SK-N-SH treated with all-trans-retinoic acid at 6 μM for 48 hours (cell line): ENCODE measurements at regions not wholly inside any gene's neighbourhood (a gene's known extent, or its start where the extent isn't known, plus 50 kb on each side); places are given as distances from the start of the nearest gene placed in this dataset.

Experiments
- ATAC-seq: fragments of 200-7000 bp; cut with Tn5 transposase; 3 replicates; pipeline ENCODE4 v1.9.1; 2020; ENCODE audit warnings: mild to moderate bottlenecking, moderate library complexity
- ARNTL ChIP-seq: fragments of 450-650 bp; formaldehyde crosslinking; IDR thresholded peaks from 2 replicates; pipeline ENCODE4 v1.5.0; 2020; ENCODE audit warnings: low read depth, mild to moderate bottlenecking, moderate library complexity, borderline replicate concordance
- BACH2 ChIP-seq: fragments of 250-450 bp; sonication (Bioruptor Pico); IDR thresholded peaks from 2 replicates; pipeline ENCODE4 v1.9.0; 2021; ENCODE audit warnings: mild to moderate bottlenecking, borderline replicate concordance
- CREB5 ChIP-seq: fragments of 250-450 bp; sonication (Bioruptor Pico); IDR thresholded peaks from 2 replicates; pipeline ENCODE4 v1.5.1; 2020; ENCODE audit warnings: low read depth, mild to moderate bottlenecking, moderate library complexity
- CSDC2 ChIP-seq: fragments of 250-450 bp; sonication (Bioruptor Pico); IDR thresholded peaks from 2 replicates; pipeline ENCODE4 v1.5.0; 2020; ENCODE audit warnings: mild to moderate bottlenecking, moderate library complexity
- CSRNP3 ChIP-seq: fragments of 250-450 bp; sonication (Bioruptor Pico); IDR thresholded peaks from 2 replicates; pipeline ENCODE4 v1.5.1; 2021; ENCODE audit warnings: mild to moderate bottlenecking, moderate library complexity
- ESRRG ChIP-seq: fragments of 250-450 bp; sonication (Bioruptor Pico); IDR thresholded peaks from 2 replicates; pipeline ENCODE4 v1.6.1; 2021; ENCODE audit warnings: mild to moderate bottlenecking
- GLIS3 ChIP-seq: fragments of 250-450 bp; sonication (Bioruptor Pico); IDR thresholded peaks from 2 replicates; pipeline ENCODE4 v1.5.0; 2020; ENCODE audit warnings: mild to moderate bottlenecking, moderate library complexity
- ISL1 ChIP-seq: fragments of 250-450 bp; sonication (Bioruptor Pico); IDR thresholded peaks from 2 replicates; pipeline ENCODE4 v2.1.2; 2022; ENCODE audit warnings: mild to moderate bottlenecking, moderate library complexity
- PATZ1 ChIP-seq: fragments of 250-450 bp; sonication (Bioruptor Pico); IDR thresholded peaks from 2 replicates; pipeline ENCODE4 v1.8.0; 2020; ENCODE audit warnings: mild to moderate bottlenecking, moderate library complexity, borderline replicate concordance
- POU6F1 ChIP-seq: fragments of 250-450 bp; sonication (Bioruptor Pico); IDR thresholded peaks from 2 replicates; pipeline ENCODE4 v1.8.0; 2021; ENCODE audit warnings: low read depth, mild to moderate bottlenecking, moderate library complexity, borderline replicate concordance
- PPARA ChIP-seq: fragments of 250-450 bp; sonication (Bioruptor Pico); IDR thresholded peaks from 2 replicates; pipeline ENCODE4 v1.5.0; 2020; ENCODE audit warnings: mild to moderate bottlenecking, borderline replicate concordance
- RARB ChIP-seq: fragments of 250-450 bp; sonication (Bioruptor Pico); IDR thresholded peaks from 2 replicates; pipeline ENCODE4 v1.8.0; 2021; ENCODE audit warnings: mild to moderate bottlenecking, moderate library complexity
- SNAI2 ChIP-seq: fragments of 250-450 bp; sonication (Bioruptor Pico); IDR thresholded peaks from 2 replicates; pipeline ENCODE4 v1.5.0; 2020; ENCODE audit warnings: mild to moderate bottlenecking, moderate library complexity
- TOX ChIP-seq: fragments of 250-450 bp; sonication (Bioruptor Pico); IDR thresholded peaks from 2 replicates; pipeline ENCODE4 v1.8.0; 2021; ENCODE audit warnings: mild to moderate bottlenecking, moderate library complexity, borderline replicate concordance
- TSHZ2 ChIP-seq: fragments of 250-450 bp; sonication (Bioruptor Pico); IDR thresholded peaks from 2 replicates; pipeline ENCODE4 v1.5.0; 2020; ENCODE audit warnings: mild to moderate bottlenecking, moderate library complexity
- ZC3H10 ChIP-seq: fragments of 250-450 bp; sonication (Bioruptor Pico); IDR thresholded peaks from 2 replicates; pipeline ENCODE4 v1.5.1; 2021; ENCODE audit warnings: mild to moderate bottlenecking, moderate library complexity
- ZFP3 ChIP-seq: fragments of 250-450 bp; sonication (Bioruptor Pico); IDR thresholded peaks from 2 replicates; pipeline ENCODE4 v1.5.0; 2020; ENCODE audit warnings: mild to moderate bottlenecking, moderate library complexity
- ZFP30 ChIP-seq: fragments of 450-650 bp; formaldehyde crosslinking; IDR thresholded peaks from 2 replicates; pipeline ENCODE4 v1.5.0; 2022; ENCODE audit warnings: mild to moderate bottlenecking, moderate library complexity
- ZNF565 ChIP-seq: fragments of 450-650 bp; formaldehyde crosslinking; conservative IDR thresholded peaks from 2 replicates; pipeline ENCODE4 v1.5.0; 2020; ENCODE audit warnings: low read depth, mild to moderate bottlenecking, moderate library complexity
- ZNF70 ChIP-seq: fragments of 450-650 bp; formaldehyde crosslinking; IDR thresholded peaks from 2 replicates; pipeline ENCODE4 v1.5.0; 2020; ENCODE audit warnings: mild to moderate bottlenecking, moderate library complexity
- ZNF8 ChIP-seq: fragments of 450-650 bp; formaldehyde crosslinking; IDR thresholded peaks from 2 replicates; pipeline ENCODE4 v1.5.0; 2020; ENCODE audit warnings: mild to moderate bottlenecking, moderate library complexity

- TF ChIP-seq POU6F1 (CRISPR knock-in tag): no peak
- TF ChIP-seq RARB: no peak
- no peak for TF ChIP-seq CSDC2
- TF ChIP-seq ZC3H10: no peak
- no peak for TF ChIP-seq ESRRG
Measured at GRCh38 chr10:125584954-125585353, 98.0 kb downstream of the TEX36 start (continued).

- ATAC-seq: no peak
- no peak for TF ChIP-seq CSRNP3 (CRISPR knock-in tag)
- TF ChIP-seq PATZ1 (CRISPR knock-in tag): no peak
- no peak for TF ChIP-seq CREB5 (CRISPR knock-in tag)
- TF ChIP-seq ARNTL (CRISPR knock-in tag): no peak
- no peak for TF ChIP-seq ZC3H10
- no peak for TF ChIP-seq ZNF8 (CRISPR knock-in tag)
- no peak for TF ChIP-seq TOX (CRISPR knock-in tag)
- no peak for TF ChIP-seq RARB
- no peak for TF ChIP-seq POU6F1 (CRISPR knock-in tag)
- TF ChIP-seq ESRRG: no peak
- TF ChIP-seq TSHZ2: no peak
- TF ChIP-seq BACH2: no peak
- TF ChIP-seq ZNF70 (CRISPR knock-in tag): no peak
- TF ChIP-seq GLIS3: no peak
- no peak for TF ChIP-seq ZFP30 (CRISPR knock-in tag)
- no peak for TF ChIP-seq SNAI2 (CRISPR knock-in tag)
- no peak for TF ChIP-seq ZFP3 (CRISPR knock-in tag)
- TF ChIP-seq CSDC2: no peak
Measured at GRCh38 chr10:125578658-125579315, 104.2 kb downstream of the TEX36 start.

- TF ChIP-seq ZC3H10 (no peak), CSDC2 (no peak), ESRRG (no peak)
- no peak for ATAC-seq
Measured at GRCh38 chr10:125575843-125576242, 107.1 kb downstream of the TEX36 start.

- no peak for TF ChIP-seq PATZ1 (CRISPR knock-in tag)
- no peak for TF ChIP-seq TSHZ2
- TF ChIP-seq ISL1 (CRISPR knock-in tag): no peak
- no peak for TF ChIP-seq ZC3H10
- no peak for TF ChIP-seq PPARA (CRISPR knock-in tag)
- no peak for TF ChIP-seq ZNF565 (CRISPR knock-in tag)
- TF ChIP-seq ESRRG: no peak
- ATAC-seq: no peak
Measured at GRCh38 chr10:125568156-125568555, 114.8 kb downstream of the TEX36 start.
